HepG2 (cell line): ENCODE measurements at regions not wholly inside any gene's neighbourhood (a gene's known extent, or its start where the extent isn't known, plus 50 kb on each side); places are given as distances from the start of the nearest gene placed in this dataset.

Experiments used
- ATAC-seq: fragments of 200-7000 bp; cut with Tn5 transposase; 3 replicates; pipeline ENCODE4 v1.9.1; 2020; ENCODE audit warnings: mild to moderate bottlenecking, moderate library complexity
- BruUV-seq: library from RNA; stranded (reverse); fragments of 400-500 nt; replicated peaks from 2 replicates; lab custom pipeline; 2021; lab: Mats Ljungman, UMichigan
- CTCF ChIA-PET: fragments of 300-600 bp; formaldehyde crosslinking; extraction: SDS; loops from one replicate; lab custom pipeline; 2021; ENCODE audit warnings: low total read pairs, inconsistent platforms, low intra/inter-chr PET ratio; lab: Yijun Ruan, JAX
- POLR2A ChIA-PET: fragments of 350-600 bp; sonication (Branson Sonifier 250); formaldehyde crosslinking; loops from one replicate; lab custom pipeline; 2020; ENCODE audit warnings: antibody characterized with exemption, inconsistent platforms; lab: Yijun Ruan, JAX
- DNase-seq: peaks from one replicate; pipeline ENCODE4 v3.0.0-alpha.2; 2015; ENCODE audit warnings: low spot score
- FAIRE-seq: peaks from 3 replicates; lab custom pipeline; 2011; peaks lifted over from hg19 to GRCh38; lab: Jason Lieb, UNC
- H2AFZ ChIP-seq: one replicate; pipeline ENCODE4 v1.6.1; 2011; ENCODE audit warnings: low read length, inconsistent platforms
- H3K27ac ChIP-seq: fragments of 300-600 bp; 3 replicates; pipeline ENCODE4 v1.8.0; 2011; ENCODE audit warnings: mixed run types, mild to moderate bottlenecking, mixed read lengths, low read length, inconsistent platforms; ENCODE audit not compliant: insufficient read depth; ENCODE audit errors: extremely low read length
- H3K27me3 ChIP-seq, 2 experiments: fragments of 200-600 bp in 1 of 2; 2 replicates in 1 of 2; 3 replicates in 1 of 2; pipeline versions ENCODE4 v1.6.0 to v1.8.0; 2011; ENCODE audit warnings: low read length in 2 of 2, mild to moderate bottlenecking in 2 of 2, moderate library complexity in 2 of 2, inconsistent platforms in 1 of 2; ENCODE audit not compliant: insufficient read depth in 2 of 2, control insufficient read depth in 1 of 2
- H3K36me3 ChIP-seq, 2 experiments: fragments of 200-600 bp in 1 of 2; replicated peaks in 1 of 2; 2 replicates in 1 of 2; 3 replicates in 1 of 2; pipeline versions ENCODE4 v1.5.1 to v1.8.0; 2011; ENCODE audit warnings: low read length in 2 of 2, inconsistent platforms in 1 of 2; ENCODE audit not compliant: insufficient read depth in 2 of 2, control insufficient read depth in 1 of 2
- H3K4me1 ChIP-seq: 2 replicates; pipeline ENCODE4 v1.5.1; 2012; ENCODE audit warnings: low read length, inconsistent platforms; ENCODE audit not compliant: insufficient read depth
- H3K4me2 ChIP-seq: 2 replicates; pipeline ENCODE4 v1.6.0; 2011; ENCODE audit warnings: low read depth, low read length, inconsistent platforms
- H3K4me3 ChIP-seq, 3 experiments: fragments of 200-600 bp in 1 of 3; sonication (generic), shearing (Covaris generic) in 1 of 3; replicated peaks in 1 of 3; 2 replicates each; pipeline ENCODE4 v1.5.1; 2011 to 2016; ENCODE audit warnings: low read length in 3 of 3, inconsistent platforms in 2 of 3, low read depth in 2 of 3, mild to moderate bottlenecking in 2 of 3, control low read depth in 1 of 3, mixed read lengths in 1 of 3; ENCODE audit not compliant: insufficient read depth in 1 of 3
- H3K79me2 ChIP-seq: one replicate; pipeline ENCODE4 v1.6.1; 2011; ENCODE audit warnings: low read length, inconsistent platforms; ENCODE audit not compliant: insufficient read depth
- H3K9ac ChIP-seq: 2 replicates; pipeline ENCODE4 v1.6.0; 2011; ENCODE audit warnings: mild to moderate bottlenecking, low read depth, low read length, inconsistent platforms; ENCODE audit not compliant: insufficient read depth
- H3K9me3 ChIP-seq: 2 replicates; pipeline ENCODE4 v1.5.1; 2012; ENCODE audit warnings: mild to moderate bottlenecking, low read length
- H4K20me1 ChIP-seq: 2 replicates; pipeline ENCODE4 v1.6.0; 2011; ENCODE audit warnings: inconsistent platforms, mild to moderate bottlenecking, low read length, moderate library complexity; ENCODE audit not compliant: insufficient read depth
- ETV5 ChIP-seq: IDR thresholded peaks from 2 replicates; pipeline ENCODE4 v1.6.1; 2018; ENCODE audit warnings: missing biosample characterization, missing genetic modification reagents, inconsistent platforms, borderline replicate concordance
- HNRNPH1 ChIP-seq: fragments of 200-400 bp; formaldehyde crosslinking; optimal IDR thresholded peaks from 2 replicates; pipeline ENCODE3; 2017; ENCODE audit warnings: mild to moderate bottlenecking, low read depth, low read length
- HOXA7 ChIP-seq: sonication (generic); formaldehyde crosslinking; IDR thresholded peaks from 2 replicates; pipeline ENCODE4 v1.8.1; 2022; ENCODE audit warnings: mild to moderate bottlenecking, missing genetic modification reagents, moderate library complexity
- MXI1 ChIP-seq: IDR thresholded peaks from 3 replicates; pipeline ENCODE4 v1.6.1; 2012; ENCODE audit warnings: low read depth, low read length, inconsistent platforms, borderline replicate concordance
- TARDBP ChIP-seq: sonication (generic); formaldehyde crosslinking; IDR thresholded peaks from 2 replicates; pipeline ENCODE4 v1.8.0; 2022; ENCODE audit warnings: mild to moderate bottlenecking, missing genetic modification reagents
- ZEB1 ChIP-seq: IDR thresholded peaks from 2 replicates; pipeline ENCODE4 v1.6.1; 2012; ENCODE audit warnings: mild to moderate bottlenecking, low read depth, inconsistent platforms; ENCODE audit not compliant: insufficient replicate concordance
- ZNF460 ChIP-seq: sonication (generic); formaldehyde crosslinking; IDR thresholded peaks from 2 replicates; pipeline ENCODE4 v1.5.1; 2020; ENCODE audit warnings: missing genetic modification reagents, mild to moderate bottlenecking, borderline replicate concordance
- ZNF776 ChIP-seq: sonication (generic); formaldehyde crosslinking; IDR thresholded peaks from 2 replicates; pipeline ENCODE4 v1.4.0; 2020; ENCODE audit warnings: mild to moderate bottlenecking, missing genetic modification reagents
- ZUFSP ChIP-seq: sonication (generic); formaldehyde crosslinking; IDR thresholded peaks from 2 replicates; pipeline ENCODE4 v1.9.0; 2021; ENCODE audit warnings: missing genetic modification reagents, mild to moderate bottlenecking, borderline replicate concordance
- WGBS: methylation state at CpG from one replicate; pipeline ENCODE4 v1.1.6; 2017; ENCODE audit warnings: low lambda C conversion rate; 5-methylcytosine and 5-hydroxymethylcytosine counted together
- in situ Hi-C: cut with HindIII; loops from 2 replicates; pipeline ENCODE4 v1.10.0; 2017; ENCODE audit warnings: low pct_unique_long_range_greater_than_20kb; ENCODE audit not compliant: extremely low pct_ligation_motif_present
- intact Hi-C: fragments of 100-400 bp; cut with micrococcal nuclease; formaldehyde crosslinking; loops from one replicate; pipeline ENCODE4 v1.10.0; 2022; ENCODE audit not compliant: unreplicated experiment

GRCh38 chr3:4928277-4928789 is 50.9 kb upstream of the BHLHE40 start:
- Histone ChIP-seq H4K20me1 (no peaks in the 10 kb centered on the region), H3K9me3 (no peaks in the 10 kb centered on the region), H3K4me2 (no peak overlapping the region), H2AFZ (no peak overlapping the region), H3K4me1 (no peaks in the 10 kb centered on the region), H3K4me3 (no peak overlapping the region), H3K36me3 (no peaks in the 10 kb centered on the region), H3K27ac (no peak overlapping the region), H3K9ac (no peak overlapping the region), H3K27me3 (no peaks in the 10 kb centered on the region; a peak in 2 of 5 replicates), H3K79me2 (no peaks in the 10 kb centered on the region)
- ATAC-seq (peak; percentile 49; the same call in 2 of the 3 replicates), FAIRE-seq (no peak), DNase-seq (no peak)
- WGBS = 49% methylated on average over 7 of the region's 7 CpGs
- in situ Hi-C loops = no loop called here
- CTCF ChIA-PET = no interaction called here
- TF ChIP-seq ZNF776 (CRISPR knock-in tag) (no peak), HOXA7 (CRISPR knock-in tag) (no peak), ZUFSP (CRISPR knock-in tag) (no peak), HNRNPH1 (no peak), MXI1 (no peak), TARDBP (CRISPR knock-in tag) (no peak), ETV5 (CRISPR knock-in tag) (no peak), ZEB1 (no peak), ZNF460 (CRISPR knock-in tag) (no peak)
- intact Hi-C loops = no loop called here
- BruUV-seq = no TSS peak
- POLR2A ChIA-PET = interaction anchor here (1.0 kb wide), 1 partner anchor 50 kb away, joined by 3 read pairs; no protein-coding TSS in a partner anchor
